ENCODE measurements at regions not wholly inside any gene's neighbourhood (a gene's known extent, or its start where the extent isn't known, plus 50 kb on each side); places are given as distances from the start of the nearest gene placed in this dataset.

DNA sequence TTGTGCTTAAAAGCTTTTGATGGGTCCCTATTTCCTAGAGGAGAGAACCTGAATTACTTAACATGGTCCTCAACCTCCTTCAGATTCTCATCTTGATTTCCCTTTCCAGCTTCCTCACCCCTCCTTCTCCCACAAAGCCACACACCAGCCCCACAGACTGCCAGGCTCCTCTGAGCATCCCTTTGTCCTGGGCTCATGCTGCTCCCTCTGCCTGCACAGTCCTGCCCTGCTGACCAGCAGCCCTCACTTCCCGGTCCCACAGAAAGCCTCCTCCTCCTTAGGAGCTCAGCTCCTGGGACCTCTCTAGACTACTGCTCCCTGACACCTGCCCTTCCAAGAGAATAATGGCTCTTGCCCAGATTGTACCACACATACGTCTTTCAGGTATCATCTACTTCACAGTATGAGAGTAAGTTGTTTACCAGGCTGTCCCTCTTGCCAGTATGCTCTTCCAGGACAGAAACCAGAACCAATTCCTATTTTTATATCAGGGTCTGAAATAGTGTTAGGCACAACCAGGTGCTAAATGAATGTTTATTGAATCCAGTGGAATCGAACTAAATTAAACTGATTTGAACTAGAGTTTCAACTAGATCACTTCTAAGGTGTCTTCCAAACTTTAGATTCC is 373.4 kb downstream of the LMX1A start:
- no peak for FAIRE-seq
- Histone ChIP-seq H3K9me3 (ENCODE audit: control insufficient read depth, low read depth, low read length) (no peaks in the 10 kb centered on the region), H3K4me3 (ENCODE audit: control insufficient read depth in 2 of 3, extremely low read depth in 1 of 3, insufficient read depth in 2 of 3, low read depth in 1 of 3, low read length in 3 of 3) (no peak overlapping the region), H3K9ac (ENCODE audit: control insufficient read depth, extremely low read depth, insufficient read depth, low read length) (no peak overlapping the region), H3K27me3 (ENCODE audit: control insufficient read depth, extremely low read depth, insufficient read depth, low read length) (no peaks in the 10 kb centered on the region), H3K79me2 (ENCODE audit: control insufficient read depth, insufficient read depth, low read length) (no peaks in the 10 kb centered on the region), H3K4me1 (ENCODE audit: control insufficient read depth, extremely low read depth, insufficient read depth, low read length) (no peaks in the 10 kb centered on the region), H3K4me2 (ENCODE audit: control insufficient read depth, extremely low read depth, insufficient read depth, low read depth, low read length) (no peak overlapping the region), H2AFZ (ENCODE audit: control insufficient read depth, low read length) (no peak overlapping the region), H3K36me3 (ENCODE audit: control insufficient read depth in 2 of 2, extremely low read depth in 1 of 2, insufficient read depth in 2 of 2, low read length in 2 of 2) (no peaks in the 10 kb centered on the region), H4K20me1 (ENCODE audit: control insufficient read depth, extremely low read depth, insufficient read depth, low read length) (no peaks in the 10 kb centered on the region), H3K27ac (ENCODE audit: control insufficient read depth, insufficient read depth, low read length) (no peak overlapping the region), H3K9me1 (ENCODE audit: control insufficient read depth, extremely low read depth, insufficient read depth, low read length) (no peaks in the 10 kb centered on the region)
- no peak for DNase-seq (ENCODE audit: low read depth, low spot score)
- dilution Hi-C loops (cut with MboI; ENCODE audit: extremely low pct_ligation_motif_present, low sequenced_read_pairs), result no loop called here
- TF ChIP-seq EZH2 (IDR thresholded peaks at IDR 0.05; ENCODE audit: low read length) (no peak), CTCF (optimal IDR thresholded peaks at IDR 0.05 in 1 of 3, IDR thresholded peaks at IDR 0.05 in 1 of 3, conservative IDR thresholded peaks at IDR 0.05 in 1 of 3; ENCODE audit: extremely low read depth in 1 of 3, insufficient read depth in 2 of 3, low read length in 3 of 3) (no peak)

- Histone ChIP-seq H3K4me3 (ENCODE audit: control insufficient read depth in 2 of 3, extremely low read depth in 1 of 3, insufficient read depth in 2 of 3, low read depth in 1 of 3, low read length in 3 of 3) (no peak overlapping the region), H3K9ac (ENCODE audit: control insufficient read depth, extremely low read depth, insufficient read depth, low read length) (no peak overlapping the region), H4K20me1 (ENCODE audit: control insufficient read depth, extremely low read depth, insufficient read depth, low read length) (no peaks in the 10 kb centered on the region), H3K9me1 (ENCODE audit: control insufficient read depth, extremely low read depth, insufficient read depth, low read length) (no peaks in the 10 kb centered on the region), H3K4me1 (ENCODE audit: control insufficient read depth, extremely low read depth, insufficient read depth, low read length) (no peaks in the 10 kb centered on the region), H3K27ac (ENCODE audit: control insufficient read depth, insufficient read depth, low read length) (no peak overlapping the region), H2AFZ (ENCODE audit: control insufficient read depth, low read length) (no peak overlapping the region), H3K27me3 (ENCODE audit: control insufficient read depth, extremely low read depth, insufficient read depth, low read length) (no peaks in the 10 kb centered on the region), H3K79me2 (ENCODE audit: control insufficient read depth, insufficient read depth, low read length) (no peaks in the 10 kb centered on the region), H3K36me3 (ENCODE audit: control insufficient read depth in 2 of 2, extremely low read depth in 1 of 2, insufficient read depth in 2 of 2, low read length in 2 of 2) (no peaks in the 10 kb centered on the region), H3K4me2 (ENCODE audit: control insufficient read depth, extremely low read depth, insufficient read depth, low read depth, low read length) (no peak overlapping the region), H3K9me3 (ENCODE audit: control insufficient read depth, low read depth, low read length) (no peaks in the 10 kb centered on the region)
- TF ChIP-seq EZH2 (IDR thresholded peaks at IDR 0.05; ENCODE audit: low read length) (no peak), CTCF (optimal IDR thresholded peaks at IDR 0.05 in 1 of 3, IDR thresholded peaks at IDR 0.05 in 1 of 3, conservative IDR thresholded peaks at IDR 0.05 in 1 of 3; ENCODE audit: extremely low read depth in 1 of 3, insufficient read depth in 2 of 3, low read length in 3 of 3) (no peak)
- dilution Hi-C loops (cut with MboI; ENCODE audit: extremely low pct_ligation_motif_present, low sequenced_read_pairs), result no loop called here
- FAIRE-seq (no peak), DNase-seq (ENCODE audit: low read depth, low spot score) (no peak)
These were observed 374.0 kb downstream of the LMX1A start for GRCh38 chr1:164982545-164982944.

Measured in keratinocyte (primary cell).